Vagina (tissue), 2 donors: ENCODE measurements at regions not wholly inside any gene's neighbourhood (a gene's known extent, or its start where the extent isn't known, plus 50 kb on each side); places are given as distances from the start of the nearest gene placed in this dataset.

ENCODE experiments used
- DNase-seq, 2 donors: peaks; one replicate each; pipeline ENCODE4 v3.0.0-alpha.2; 2017; ENCODE audit errors: extremely low spot score in 2 of 2
- H3K27ac ChIP-seq: fragments of 200-600 bp; sonication (generic); one replicate; pipeline ENCODE4 v1.5.1; 2019
- H3K27me3 ChIP-seq: fragments of 200-600 bp; sonication (generic); one replicate; pipeline ENCODE4 v1.5.1; 2019
- H3K36me3 ChIP-seq, 2 donors: fragments of 200-600 bp; sonication (generic); one replicate each; pipeline ENCODE4 v1.5.1; 2017 to 2019
- H3K4me1 ChIP-seq: fragments of 200-600 bp; sonication (generic); one replicate; pipeline ENCODE4 v1.5.1; 2019
- H3K4me3 ChIP-seq, 2 donors: fragments of 200-600 bp; sonication (generic); 1 replicate in 1 of 2; 2 replicates in 1 of 2; pipeline ENCODE4 v1.5.1; 2016 to 2019
- H3K9me3 ChIP-seq: fragments of 200-600 bp; sonication (generic); one replicate; pipeline ENCODE4 v1.5.1; 2019
- POLR2A ChIP-seq, 2 donors: fragments of 450-650 bp; IDR thresholded peaks; one replicate each; pipeline ENCODE4 v1.6.1; 2017; ENCODE audit warnings: antibody characterized with exemption in 2 of 2, mild to moderate bottlenecking in 2 of 2, moderate library complexity in 2 of 2
- POLR2AphosphoS5 ChIP-seq, 2 donors: sonication (generic); formaldehyde crosslinking; IDR thresholded peaks; one replicate each; pipeline ENCODE4 v1.9.0; 2017; ENCODE audit warnings: antibody characterized with exemption in 2 of 2, mild to moderate bottlenecking in 2 of 2, low read depth in 1 of 2; ENCODE audit not compliant: insufficient read depth in 1 of 2
- intact Hi-C: fragments of 100-400 bp; cut with DNase I; formaldehyde crosslinking; loops from one replicate; pipeline ENCODE4 v1.15.1; 2023
- TF ChIP-seq, protein P1 (sequence below), 3 experiments: fragments of 450-650 bp in 2 of 3; fragments of 200-600 bp in 1 of 3; sonication (generic) in 1 of 3; IDR thresholded peaks; one replicate each; pipeline ENCODE4 v1.5.1; 2017 to 2019; ENCODE audit warnings: antibody characterized with exemption in 3 of 3, mild to moderate bottlenecking in 2 of 3, moderate library complexity in 2 of 3

DNA sequence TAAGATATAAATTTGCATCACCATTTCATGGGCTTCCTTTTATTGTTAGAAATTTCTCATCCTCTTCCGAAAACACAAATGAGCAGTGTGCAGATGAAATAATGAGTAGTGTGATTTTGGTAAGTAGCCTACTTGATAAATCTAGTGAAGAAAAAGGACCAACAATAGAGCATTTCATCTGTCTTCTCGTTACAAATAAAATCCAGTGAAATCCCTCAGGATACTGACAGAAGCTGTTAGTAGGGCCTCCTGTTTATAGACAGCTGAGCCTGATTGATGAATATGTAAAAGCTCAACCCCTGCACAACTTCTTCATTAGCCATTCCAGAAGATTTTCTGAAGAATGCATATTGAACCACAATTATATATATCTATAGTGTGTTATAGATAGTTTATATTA lies 363.7 kb upstream of the EPHA6 start:
- TF ChIP-seq POLR2AphosphoS5 (IDR thresholded peaks at IDR 0.05; ENCODE audit: insufficient read depth in 1 of 2, low read depth in 1 of 2), result no peak
- no peak for TF ChIP-seq POLR2A (IDR thresholded peaks at IDR 0.05)
- TF ChIP-seq, protein P1, sequence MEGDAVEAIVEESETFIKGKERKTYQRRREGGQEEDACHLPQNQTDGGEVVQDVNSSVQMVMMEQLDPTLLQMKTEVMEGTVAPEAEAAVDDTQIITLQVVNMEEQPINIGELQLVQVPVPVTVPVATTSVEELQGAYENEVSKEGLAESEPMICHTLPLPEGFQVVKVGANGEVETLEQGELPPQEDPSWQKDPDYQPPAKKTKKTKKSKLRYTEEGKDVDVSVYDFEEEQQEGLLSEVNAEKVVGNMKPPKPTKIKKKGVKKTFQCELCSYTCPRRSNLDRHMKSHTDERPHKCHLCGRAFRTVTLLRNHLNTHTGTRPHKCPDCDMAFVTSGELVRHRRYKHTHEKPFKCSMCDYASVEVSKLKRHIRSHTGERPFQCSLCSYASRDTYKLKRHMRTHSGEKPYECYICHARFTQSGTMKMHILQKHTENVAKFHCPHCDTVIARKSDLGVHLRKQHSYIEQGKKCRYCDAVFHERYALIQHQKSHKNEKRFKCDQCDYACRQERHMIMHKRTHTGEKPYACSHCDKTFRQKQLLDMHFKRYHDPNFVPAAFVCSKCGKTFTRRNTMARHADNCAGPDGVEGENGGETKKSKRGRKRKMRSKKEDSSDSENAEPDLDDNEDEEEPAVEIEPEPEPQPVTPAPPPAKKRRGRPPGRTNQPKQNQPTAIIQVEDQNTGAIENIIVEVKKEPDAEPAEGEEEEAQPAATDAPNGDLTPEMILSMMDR (IDR thresholded peaks at IDR 0.05), result no peak
- intact Hi-C loops, result no loop called here

DNA sequence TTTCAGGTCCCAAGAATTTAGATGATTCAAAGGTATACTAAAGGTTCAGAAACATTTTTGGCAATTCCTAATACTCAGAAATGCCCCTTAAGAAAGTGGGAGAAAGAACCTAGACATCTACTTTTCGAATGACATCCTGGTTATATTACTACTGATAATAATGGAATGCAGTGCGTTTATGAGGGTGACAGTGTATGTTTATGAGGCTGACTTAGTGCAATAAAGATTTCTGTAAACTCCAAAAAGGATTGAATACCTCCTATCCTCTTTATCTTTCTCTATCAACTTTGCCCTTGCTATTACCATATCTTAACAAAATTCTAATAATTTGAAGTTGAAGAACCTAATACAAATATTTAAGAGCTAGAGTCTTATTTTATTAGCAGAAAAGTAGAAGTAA lies 348.9 kb upstream of the EPHA6 start:
- DNase-seq, result no peak
- TF ChIP-seq, protein P1 (IDR thresholded peaks at IDR 0.05), result no peak
- TF ChIP-seq POLR2A (IDR thresholded peaks at IDR 0.05) (no peak), POLR2AphosphoS5 (IDR thresholded peaks at IDR 0.05; ENCODE audit: insufficient read depth in 1 of 2, low read depth in 1 of 2) (no peak)

More for the DNA sequence above, 363.7 kb upstream of the EPHA6 start:
- H3K9me3 ChIP-seq, result no peaks in the 10 kb centered on the region
- H3K27ac ChIP-seq, result no peak overlapping the region
- H3K4me1 ChIP-seq, result no peaks in the 10 kb centered on the region
- H3K36me3 ChIP-seq, result no peaks in the 10 kb centered on the region
- H3K27me3 ChIP-seq, result no peaks in the 10 kb centered on the region
- no peak for DNase-seq
- H3K4me3 ChIP-seq, result no peak overlapping the region

DNA sequence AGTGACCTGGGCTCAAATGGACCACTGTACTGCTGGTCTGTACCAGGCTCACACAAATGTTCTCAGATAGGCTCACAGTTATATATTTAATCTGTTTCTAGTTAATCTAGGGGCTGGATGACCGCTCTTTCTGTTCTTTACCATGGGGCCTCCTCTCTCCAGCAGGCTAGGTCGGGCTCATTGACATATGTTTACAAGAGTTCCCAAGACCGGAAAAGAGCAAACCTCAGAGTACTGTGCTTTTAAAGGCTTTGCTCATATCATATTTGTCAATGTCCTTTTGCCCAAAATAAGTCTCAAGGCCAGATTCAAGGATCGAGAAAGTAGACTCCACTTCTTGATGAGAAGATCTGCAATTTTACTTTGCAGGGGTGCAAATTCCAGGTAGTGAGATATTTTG lies 348.0 kb upstream of the EPHA6 start:
- no peaks in the 10 kb centered on the region for H3K36me3 ChIP-seq
- no peaks in the 10 kb centered on the region for H3K9me3 ChIP-seq
- H3K27ac ChIP-seq, result no peak overlapping the region
- H3K4me3 ChIP-seq, result no peak overlapping the region
- H3K4me1 ChIP-seq, result no peaks in the 10 kb centered on the region
- H3K27me3 ChIP-seq, result no peaks in the 10 kb centered on the region
- TF ChIP-seq POLR2AphosphoS5 (IDR thresholded peaks at IDR 0.05; ENCODE audit: insufficient read depth in 1 of 2, low read depth in 1 of 2), result no peak
- TF ChIP-seq, protein P1 (IDR thresholded peaks at IDR 0.05), result no peak
- TF ChIP-seq POLR2A (IDR thresholded peaks at IDR 0.05), result no peak
- intact Hi-C loops, result no loop called here
- no peak for DNase-seq

More for the DNA sequence above, 348.9 kb upstream of the EPHA6 start:
- no peak overlapping the region for H3K4me3 ChIP-seq
- no peaks in the 10 kb centered on the region for H3K27me3 ChIP-seq
- intact Hi-C loops, result no loop called here
- H3K36me3 ChIP-seq, result no peaks in the 10 kb centered on the region
- no peak overlapping the region for H3K27ac ChIP-seq
- H3K9me3 ChIP-seq, result no peaks in the 10 kb centered on the region
- no peaks in the 10 kb centered on the region for H3K4me1 ChIP-seq

DNA sequence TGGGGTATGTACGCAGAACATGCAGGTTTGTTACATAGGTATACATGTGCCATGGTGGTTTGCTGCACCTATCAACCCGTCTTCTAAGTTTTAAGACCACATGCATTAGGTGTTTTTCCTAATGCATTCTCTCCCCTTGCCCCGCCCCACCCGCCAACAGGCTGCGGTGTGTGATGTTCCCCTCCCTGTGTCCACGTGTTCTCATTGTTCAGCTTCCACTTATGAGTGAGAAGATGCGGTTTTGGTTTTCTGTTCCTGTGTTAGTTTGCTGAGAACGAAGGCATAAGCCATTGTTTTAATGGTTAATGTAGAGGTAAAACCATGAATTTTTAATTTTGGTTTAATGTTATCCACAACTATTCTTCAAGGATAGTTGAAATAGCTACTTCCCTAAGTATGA lies 346.8 kb upstream of the EPHA6 start:
- Histone ChIP-seq H3K4me3 (no peak overlapping the region), H3K4me1 (no peaks in the 10 kb centered on the region), H3K27me3 (no peaks in the 10 kb centered on the region), H3K36me3 (no peaks in the 10 kb centered on the region), H3K9me3 (no peaks in the 10 kb centered on the region), H3K27ac (no peak overlapping the region)
- DNase-seq, result no peak
- TF ChIP-seq POLR2A (IDR thresholded peaks at IDR 0.05) (no peak), POLR2AphosphoS5 (IDR thresholded peaks at IDR 0.05; ENCODE audit: insufficient read depth in 1 of 2, low read depth in 1 of 2) (no peak)
- TF ChIP-seq, protein P1 (IDR thresholded peaks at IDR 0.05), result no peak
- intact Hi-C loops, result no loop called here

DNA sequence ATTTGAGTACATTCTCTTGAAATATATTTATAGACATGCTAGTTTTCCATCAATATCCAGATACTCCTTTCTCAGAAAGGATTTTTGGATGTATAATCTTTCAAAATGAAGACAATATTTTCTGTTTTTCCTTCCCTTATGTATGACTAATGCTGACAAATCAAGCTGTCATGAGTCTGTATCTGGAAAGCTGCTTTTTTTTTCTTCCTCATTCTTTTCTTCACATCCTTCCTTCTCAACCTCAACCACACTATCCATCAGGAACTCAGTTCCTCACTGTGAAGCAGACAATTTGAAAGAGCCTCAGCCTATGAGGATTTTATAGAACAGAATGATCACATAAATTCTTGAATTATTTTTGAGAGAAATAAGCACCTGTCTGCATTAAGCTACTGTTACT lies 335.9 kb upstream of the EPHA6 start:
- Histone ChIP-seq H3K27ac (no peak overlapping the region), H3K4me1 (no peaks in the 10 kb centered on the region), H3K36me3 (no peaks in the 10 kb centered on the region), H3K4me3 (no peak overlapping the region), H3K27me3 (no peaks in the 10 kb centered on the region), H3K9me3 (no peaks in the 10 kb centered on the region)
- no peak for TF ChIP-seq POLR2AphosphoS5 (IDR thresholded peaks at IDR 0.05; ENCODE audit: insufficient read depth in 1 of 2, low read depth in 1 of 2)
- TF ChIP-seq POLR2A (IDR thresholded peaks at IDR 0.05), result no peak
- TF ChIP-seq, protein P1 (IDR thresholded peaks at IDR 0.05), result no peak
- no peak for DNase-seq
- intact Hi-C loops, result no loop called here
